GM19035 (cell line): ENCODE measurements at regions not wholly inside any gene's neighbourhood (a gene's known extent, or its start where the extent isn't known, plus 50 kb on each side); places are given as distances from the start of the nearest gene placed in this dataset.
"Not testable (repeated sequence)": the region's sequence is repeated elsewhere in the genome, so short reads cannot be mapped to it uniquely, and the experiment has no call there.

Experiments
- ATAC-seq: cut with Tn5 transposase; IDR thresholded peaks from one replicate; pipeline ENCODE4 v1.9.1; 2021; ENCODE audit not compliant: unreplicated experiment

DNA sequence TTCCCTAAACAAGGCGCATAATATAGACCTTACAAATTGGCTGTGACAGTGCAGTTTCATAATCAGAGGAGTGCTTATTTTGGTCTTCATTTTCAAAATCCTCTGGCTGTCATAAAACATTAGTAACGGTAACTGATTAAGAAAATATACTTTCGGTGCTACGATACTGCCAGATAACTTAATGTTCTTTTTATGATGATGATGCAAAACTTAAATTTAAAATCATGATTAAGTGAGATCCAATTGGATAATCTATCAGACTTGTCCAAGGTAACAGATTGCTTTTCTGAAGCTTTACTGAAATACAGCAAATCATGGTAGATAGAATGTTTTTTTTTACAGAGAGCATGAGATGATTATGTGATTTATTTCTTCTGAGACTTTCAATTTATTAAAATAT lies 364.2 kb upstream of the CNTN3 start:
- no peak for ATAC-seq

DNA sequence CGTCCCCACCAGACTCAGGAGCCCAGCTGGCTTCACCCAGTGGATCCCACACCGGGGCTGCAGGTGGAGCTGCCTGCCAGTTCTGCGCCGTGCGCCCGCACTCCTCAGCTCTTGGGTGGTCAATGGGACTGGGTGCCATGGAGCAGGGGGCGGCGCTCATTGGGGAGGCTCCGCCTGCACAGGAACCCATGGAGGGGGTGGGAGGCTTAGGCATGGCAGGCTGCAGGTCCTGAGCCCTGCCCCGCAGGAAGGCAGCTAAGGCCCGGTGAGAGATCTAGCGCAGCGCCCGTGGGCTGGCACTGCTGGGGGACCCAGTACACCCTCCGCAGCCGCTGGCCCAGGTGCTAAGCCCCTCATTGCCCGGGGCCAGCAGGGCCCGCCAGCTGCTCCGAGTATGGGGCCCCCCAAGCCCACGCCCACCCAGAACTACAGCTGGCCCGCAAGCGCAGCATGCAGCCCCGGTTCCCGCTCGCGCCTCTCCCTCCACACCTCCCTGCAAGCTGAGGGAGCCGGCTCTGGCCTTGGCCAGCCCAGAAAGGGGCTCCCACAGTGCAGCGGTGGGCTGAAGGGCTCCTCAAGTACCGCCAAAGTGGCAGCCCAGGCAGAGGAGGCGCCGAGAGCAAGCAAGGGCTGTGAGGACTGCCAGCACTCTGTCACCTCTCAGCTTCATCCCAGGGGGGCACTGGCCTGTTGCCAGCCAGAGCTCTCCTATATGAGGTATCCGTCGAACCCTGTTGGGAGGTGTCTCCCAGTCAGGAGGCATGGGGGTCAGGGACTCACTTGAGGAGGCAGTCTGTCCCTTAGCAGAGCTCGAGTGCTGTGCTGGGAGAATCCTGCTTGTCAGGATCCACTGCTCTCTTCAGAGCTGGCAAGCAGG lies 370.8 kb upstream of the CNTN3 start:
- not testable (repeated sequence) for ATAC-seq

DNA sequence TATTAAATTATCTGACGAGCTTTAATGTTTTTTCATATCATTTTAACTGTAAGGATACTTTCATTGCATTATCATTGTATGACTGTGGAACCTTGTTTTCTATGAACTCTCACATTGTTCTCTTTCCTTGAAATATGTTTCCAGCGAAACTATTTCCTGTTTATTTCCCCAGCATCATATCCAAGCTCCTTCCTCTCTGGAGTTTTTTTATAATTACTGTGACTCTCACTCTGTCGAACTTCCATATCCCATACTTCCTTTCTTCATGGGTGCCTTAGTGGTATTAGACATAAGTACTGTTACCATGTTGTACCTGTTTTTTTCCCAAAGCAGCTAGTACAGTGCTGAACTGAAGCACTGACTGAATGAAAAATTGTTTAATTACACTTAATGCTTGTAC lies 373.6 kb upstream of the CNTN3 start:
- no peak for ATAC-seq

DNA sequence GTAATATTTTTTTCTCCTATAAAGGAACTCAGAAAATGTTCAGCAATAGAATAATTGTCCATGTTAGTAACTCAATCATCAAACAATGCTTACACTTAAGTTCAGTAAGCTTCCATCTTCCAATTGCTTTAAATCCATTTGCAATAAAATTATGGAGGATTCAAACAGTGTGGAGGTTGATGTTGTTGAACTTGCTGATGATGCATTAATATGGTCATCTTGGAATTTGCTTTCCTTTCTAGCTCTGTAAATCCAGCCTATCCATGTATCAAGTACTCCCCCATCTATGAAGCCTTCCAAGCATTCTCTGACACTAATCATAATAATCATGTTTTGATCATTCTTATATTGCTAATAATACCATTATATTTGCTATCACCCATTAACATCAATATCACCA lies 378.4 kb upstream of the CNTN3 start:
- ATAC-seq: no peak

DNA sequence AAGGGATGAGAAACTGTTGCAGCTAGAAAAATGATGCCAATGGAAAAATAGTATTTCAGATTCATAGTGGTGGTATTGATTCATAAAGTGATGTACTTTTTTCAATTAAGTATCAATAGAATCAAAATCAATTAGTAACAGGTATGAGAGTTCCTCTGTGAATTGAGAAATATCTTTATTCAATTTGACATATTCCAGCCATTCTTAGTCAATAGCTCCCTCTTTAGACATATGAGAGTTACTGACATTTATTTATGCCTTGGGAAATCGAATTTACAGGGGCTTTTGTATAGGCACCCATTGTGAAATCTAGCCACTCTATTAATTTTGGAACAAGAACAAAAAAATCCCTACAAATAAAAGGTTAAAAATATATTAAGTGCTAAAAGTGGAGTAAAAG lies 386.9 kb upstream of the CNTN3 start:
- no peak for ATAC-seq

DNA sequence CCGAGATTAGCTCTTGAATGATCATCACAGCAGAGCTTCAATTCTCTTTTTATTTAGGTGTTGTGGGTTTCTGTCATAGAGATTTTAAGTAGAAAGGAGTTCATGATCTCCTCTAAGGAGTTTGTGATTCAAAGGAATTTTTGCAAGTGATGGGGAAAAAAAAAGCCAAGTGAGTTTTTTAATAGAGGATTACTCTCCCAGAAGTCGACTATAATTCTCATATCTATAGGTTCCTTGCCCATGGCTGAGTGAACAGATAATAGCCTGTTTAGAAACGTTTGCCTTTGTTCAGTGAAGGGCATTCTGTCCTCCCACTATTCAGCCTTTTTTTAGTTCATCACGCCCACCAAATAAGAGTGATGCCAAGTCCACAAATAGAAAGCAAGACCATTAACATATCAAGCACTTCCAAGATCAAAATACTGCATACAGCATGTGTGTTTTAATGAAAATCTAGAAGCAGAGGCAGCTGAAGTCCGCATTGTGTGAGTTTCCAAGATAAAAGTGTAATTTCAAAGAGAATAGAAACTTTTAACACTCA lies 398.4 kb upstream of the CNTN3 start:
- ATAC-seq: no peak

DNA sequence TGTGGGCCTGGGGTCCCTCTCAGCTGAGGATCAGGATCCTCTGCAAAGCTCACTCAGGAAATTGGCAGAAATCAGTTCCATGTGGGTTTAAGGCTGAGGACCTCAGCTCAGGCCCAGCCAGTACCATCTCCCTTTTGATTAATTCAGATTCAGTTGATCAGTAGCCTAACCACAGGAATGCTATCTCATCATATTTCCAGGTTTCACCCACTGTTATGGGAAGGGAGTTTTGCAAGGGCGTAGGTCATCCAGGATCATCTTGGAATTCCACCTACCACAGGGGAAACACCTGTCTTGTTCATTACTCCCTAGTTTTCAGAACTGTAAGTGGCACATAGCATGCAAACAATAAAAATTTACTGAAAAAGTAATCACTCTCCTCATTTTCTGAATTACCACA lies 399.5 kb upstream of the CNTN3 start:
- ATAC-seq: no peak

DNA sequence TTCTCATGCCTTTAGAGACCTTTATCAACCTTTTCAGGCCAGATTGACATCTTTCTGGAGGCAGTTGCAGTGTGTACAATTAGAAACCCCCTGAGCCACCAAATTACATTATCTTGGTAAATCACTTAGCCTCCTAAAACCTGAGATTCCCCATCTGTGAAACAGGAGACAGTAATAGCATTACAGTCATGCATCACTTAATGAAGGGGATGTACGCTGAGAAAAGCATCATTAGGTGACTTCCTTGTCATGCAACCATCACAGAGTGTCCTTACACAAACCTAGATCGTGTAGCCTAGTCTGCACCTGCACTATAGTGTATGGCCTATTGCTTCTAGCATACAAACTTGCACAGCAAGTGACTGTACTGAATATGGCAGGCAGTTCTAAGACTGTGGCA lies 400.8 kb upstream of the CNTN3 start:
- ATAC-seq: no peak

DNA sequence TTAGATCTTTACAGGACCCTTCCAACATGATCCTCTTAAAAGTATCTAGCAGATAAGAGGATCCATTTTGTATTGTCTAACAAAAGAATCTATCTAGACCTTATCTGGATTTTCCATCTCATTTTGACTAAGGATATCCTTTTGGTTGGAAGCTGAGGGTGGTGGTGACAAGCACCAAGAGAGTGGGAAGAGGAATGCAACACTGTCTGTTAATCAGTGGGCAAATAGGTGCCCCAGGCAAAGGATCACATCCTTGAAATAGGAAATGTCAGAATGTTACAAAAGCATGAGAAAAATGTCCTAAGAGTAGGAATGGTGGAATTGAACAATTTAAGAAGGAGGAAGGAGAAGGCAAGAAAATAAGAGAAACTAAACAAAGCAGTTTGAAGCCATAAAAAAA lies 420.7 kb upstream of the CNTN3 start:
- no peak for ATAC-seq

DNA sequence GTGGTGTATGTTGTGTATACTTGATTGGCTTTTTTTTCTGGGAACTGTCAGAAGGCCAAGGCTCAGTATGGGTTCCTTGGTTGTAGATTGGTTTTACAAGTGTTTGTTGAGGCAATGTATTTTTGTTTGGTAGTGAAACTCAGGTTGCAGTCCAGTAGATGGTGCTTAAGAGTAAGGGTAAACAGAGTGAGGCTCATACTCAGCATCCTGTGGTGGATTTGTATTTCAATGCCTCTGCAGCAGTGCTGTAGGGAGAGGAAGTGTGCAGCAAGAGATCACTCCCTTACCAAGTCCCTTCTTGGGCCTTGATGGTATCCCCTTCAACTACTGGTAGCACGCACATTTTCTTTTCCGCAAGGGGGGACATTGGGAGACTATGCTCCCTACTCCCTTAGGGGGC lies 428.5 kb upstream of the CNTN3 start:
- ATAC-seq: no peak

DNA sequence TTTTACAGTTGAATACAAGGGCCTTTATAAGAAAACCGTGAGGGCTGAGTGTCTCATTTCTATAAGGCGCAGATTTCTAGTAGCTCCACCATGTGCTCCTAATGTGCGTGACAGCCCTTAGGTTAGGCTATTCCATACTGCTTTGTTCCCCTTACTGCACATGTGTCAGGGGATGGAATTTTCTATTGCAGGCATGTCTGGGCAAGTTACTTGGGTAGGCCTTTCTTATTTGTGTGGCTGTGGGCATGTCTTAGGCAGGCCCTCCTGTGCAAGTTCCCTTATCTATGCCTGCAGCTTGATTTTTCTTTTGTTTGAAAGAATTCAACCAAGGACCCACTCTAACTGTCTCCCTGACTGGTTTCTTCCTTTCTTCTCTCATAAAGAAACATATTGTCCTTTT lies 434.2 kb upstream of the CNTN3 start:
- no peak for ATAC-seq

DNA sequence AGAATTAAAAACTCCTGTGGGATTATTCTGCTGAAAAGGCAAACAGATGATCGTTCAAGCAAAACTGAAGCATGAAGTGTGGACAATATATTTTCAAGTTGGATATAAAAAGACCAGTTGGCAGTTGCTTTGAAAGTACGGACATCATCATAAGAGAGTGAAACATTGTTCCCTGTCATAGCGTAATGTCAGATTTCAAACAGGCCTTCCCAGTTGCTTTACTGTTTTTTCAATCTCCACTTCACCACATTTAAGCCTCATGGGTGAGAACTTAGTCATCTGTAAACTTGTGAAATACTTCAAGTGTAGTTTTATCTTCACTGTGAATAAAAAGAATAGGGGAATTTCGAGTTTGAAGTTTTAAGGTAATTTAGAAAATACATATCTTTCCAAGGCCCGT lies 435.1 kb upstream of the CNTN3 start:
- no peak for ATAC-seq

DNA sequence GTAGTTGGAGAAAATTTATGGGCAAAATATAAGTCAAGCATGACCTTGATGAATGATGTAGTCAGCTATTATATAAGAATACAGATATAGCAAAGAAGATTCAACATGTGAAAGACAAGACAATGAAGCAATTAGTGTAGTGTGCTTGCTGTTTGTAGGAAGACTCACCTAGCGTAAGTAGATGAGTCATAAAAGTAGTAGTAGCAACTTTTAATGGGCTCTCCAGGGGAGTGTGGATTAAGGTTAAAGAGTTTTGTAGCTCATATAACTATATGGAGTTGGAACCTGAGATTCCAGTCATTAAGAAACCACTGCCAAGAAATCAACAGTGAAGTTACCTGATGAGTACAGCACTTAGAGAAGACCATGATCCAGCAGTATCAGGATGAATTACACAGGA lies 444.7 kb upstream of the CNTN3 start:
- no peak for ATAC-seq

DNA sequence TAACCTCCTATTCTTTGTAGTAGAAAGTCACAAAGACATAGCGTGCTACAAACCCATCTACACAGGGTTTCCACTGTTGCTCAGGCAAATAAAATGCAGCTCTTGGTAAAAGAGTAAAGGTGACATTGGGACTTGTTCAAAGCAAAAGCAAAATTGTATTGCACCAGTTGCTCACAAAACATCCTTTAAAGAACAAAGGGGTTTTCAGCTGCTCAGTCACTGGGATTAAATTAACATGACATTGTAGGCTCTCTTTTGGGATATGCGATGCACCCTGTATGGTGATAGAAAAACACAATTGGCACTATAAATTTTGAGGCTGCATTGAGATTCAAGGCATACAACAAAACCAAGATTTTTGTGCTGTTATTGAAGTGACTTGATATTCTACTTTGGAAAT lies 447.3 kb upstream of the CNTN3 start:
- ATAC-seq: no peak

DNA sequence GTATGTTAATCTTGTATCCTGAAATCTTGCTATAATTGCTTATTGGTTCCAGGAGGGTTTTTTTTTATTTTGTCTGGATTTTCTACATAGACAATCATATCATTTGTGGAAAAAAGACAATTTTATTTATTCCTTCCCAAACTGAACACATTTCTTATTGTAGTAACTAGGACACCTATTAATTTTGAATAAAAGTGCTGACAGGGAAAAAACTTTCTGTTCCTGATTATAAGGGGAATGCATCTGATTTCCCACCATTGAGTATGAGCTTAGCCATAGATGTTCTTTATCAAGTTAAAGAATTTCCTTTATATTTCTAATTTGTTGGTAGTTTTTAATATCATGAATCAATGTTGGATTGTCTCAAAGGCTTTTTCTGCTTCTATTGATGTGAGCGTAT lies 460.7 kb upstream of the CNTN3 start:
- ATAC-seq: no peak

DNA sequence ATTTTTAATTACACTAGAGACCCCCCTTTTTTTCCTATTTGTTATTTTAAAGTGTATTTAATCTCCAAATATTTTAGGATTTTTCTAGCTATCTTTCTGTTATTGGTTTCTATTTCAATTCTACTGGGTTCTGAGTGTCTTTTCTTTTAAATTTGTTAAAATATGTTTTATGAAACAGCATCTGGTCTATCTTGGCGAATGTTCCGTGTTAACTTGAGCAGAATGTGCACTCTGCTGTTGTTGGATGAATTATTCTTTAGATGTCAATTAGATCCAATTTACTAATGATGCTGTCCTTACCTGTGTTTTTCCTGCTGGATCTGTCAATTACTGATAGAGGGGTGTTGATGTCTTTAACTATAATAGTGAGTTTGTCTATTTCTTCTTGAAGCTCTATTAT lies 462.0 kb upstream of the CNTN3 start:
- no peak for ATAC-seq

DNA sequence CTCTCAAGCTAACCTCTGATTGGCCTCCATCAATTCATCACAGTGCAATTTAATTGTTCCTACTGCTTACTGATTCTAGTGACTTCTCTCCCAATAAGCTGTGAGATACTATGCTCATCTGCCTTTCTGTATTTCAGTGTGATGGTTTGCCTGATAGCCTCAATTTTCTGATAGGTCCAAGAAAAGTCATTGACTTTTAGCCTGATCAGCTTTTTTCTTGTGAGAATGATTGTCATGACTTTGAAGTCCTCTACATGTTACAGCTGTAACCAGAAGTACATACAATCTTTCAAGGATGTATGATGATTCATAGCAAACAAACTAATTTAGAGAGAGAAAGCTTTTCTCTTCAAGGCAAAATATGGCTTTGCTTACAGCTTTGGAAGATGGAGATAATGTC lies 463.8 kb upstream of the CNTN3 start:
- no peak for ATAC-seq

DNA sequence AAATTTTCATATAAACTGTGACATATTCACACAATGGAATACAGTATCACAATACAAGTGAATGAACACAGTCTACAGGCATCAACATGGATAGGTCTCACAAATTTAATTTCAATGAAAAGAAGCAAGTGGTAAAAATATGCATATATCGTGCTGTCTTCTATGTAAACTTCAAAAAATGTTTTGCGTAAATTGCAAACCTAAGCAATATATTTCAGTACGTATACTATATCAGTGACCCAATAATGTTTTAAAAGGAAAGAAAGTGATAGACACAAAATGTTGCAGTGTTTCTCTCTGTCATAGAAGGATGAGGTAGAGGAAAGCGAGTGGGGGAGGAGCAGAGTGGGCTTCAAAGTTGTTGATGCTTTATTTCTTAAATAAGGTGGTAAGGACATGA lies 468.4 kb upstream of the CNTN3 start:
- no peak for ATAC-seq

DNA sequence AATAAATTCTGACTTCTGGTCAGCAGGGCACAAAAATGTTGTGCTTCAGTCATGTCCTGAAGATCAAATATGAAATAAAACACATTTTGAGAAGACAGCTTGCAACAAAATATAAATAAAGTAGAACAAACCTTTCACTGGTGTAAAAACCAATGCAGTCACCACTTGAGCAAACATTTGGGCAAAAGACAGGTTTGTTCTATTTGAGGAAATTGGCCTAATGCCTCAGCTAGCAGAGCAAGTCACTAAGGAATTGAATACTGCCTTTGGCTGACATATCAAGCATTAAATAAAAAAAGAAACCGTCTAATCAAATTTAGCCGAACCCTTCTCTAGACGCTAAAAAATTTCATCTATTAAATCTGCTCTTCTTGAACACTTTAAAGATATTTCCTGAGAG lies 475.4 kb upstream of the CNTN3 start:
- no peak for ATAC-seq

DNA sequence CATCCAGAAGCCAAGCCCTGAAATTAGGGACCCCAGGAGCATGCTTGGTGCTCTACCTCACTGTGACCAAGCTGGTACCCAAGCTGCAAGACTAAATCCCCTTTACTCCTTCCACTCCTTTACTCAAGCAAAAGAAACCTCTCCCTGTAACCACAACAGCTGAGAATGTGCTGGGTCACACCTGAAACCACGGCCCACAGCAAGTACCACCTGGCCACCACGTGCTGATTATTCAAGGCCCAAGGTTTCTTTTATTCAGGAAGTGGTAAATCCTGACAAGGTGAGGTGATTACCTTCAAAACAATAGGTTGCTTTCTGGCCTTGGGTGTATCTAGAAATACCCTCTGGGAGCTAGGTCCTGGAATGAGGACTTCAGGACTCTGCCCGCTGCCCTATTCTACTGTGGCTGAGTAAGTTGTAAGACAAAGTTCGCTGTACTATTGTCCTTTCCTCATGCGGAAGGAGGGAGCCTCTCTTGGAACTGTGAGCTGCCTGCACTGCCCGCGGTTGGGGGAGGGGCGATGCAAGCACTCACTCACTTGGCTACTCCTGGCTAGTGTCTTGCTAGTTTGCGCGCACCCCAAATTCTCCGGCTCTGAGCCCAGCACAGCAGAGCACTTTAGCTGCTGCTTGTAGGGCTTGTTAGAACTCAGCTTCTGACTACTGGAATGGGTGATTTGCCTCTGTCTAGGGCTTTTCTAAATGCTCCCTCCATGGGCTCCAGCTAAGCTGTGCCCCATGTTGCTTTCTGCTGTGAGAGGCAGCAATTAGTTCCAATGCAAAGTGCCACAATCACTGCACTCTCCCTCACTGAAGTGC lies 487.1 kb upstream of the CNTN3 start:
- ATAC-seq: no peak

DNA sequence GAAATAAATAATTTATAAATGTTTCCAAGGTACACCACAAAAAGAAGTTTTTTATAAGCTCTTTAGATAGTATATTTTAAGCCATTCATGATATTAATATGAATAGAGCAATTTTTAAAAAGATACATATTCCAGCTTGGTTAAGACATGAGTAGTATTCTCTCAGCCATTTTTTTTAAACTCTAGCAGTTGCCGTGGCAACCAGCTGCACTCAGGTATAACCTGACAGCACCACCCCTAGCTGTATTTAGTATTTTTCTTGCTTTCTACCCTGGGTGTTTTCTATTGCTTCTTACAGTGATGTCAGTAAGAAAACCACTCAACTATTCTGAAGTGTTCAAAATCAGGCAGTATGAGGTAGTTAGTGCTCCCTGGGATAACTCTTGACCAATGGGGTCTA lies 496.3 kb upstream of the CNTN3 start:
- ATAC-seq: no peak

DNA sequence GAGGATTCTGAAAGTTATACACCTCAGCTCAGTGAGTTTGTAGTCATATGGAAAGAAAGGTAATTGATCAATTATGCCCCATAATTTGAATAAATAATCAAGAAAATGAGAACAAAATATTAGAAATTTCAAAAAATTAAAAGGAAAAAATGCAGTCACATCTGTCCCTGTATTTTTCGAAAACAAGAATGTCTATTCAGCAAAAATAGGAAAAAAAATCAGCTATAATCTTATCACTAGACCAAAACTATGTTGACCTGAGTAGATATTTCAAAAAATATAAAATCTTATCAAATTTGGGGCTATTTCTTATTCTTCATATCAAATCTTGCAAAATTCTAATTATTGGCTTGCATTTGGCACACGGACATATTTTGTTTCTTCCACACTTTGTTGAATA lies 501.2 kb upstream of the CNTN3 start:
- no peak for ATAC-seq
